Medulla oblongata (tissue), 1 donor: ENCODE measurements at regions not wholly inside any gene's neighbourhood (a gene's known extent, or its start where the extent isn't known, plus 50 kb on each side); places are given as distances from the start of the nearest gene placed in this dataset.

ENCODE experiments used
- DNase-seq: peaks from one replicate; pipeline ENCODE4 v3.0.0-alpha.2; 2015; ENCODE audit errors: extremely low spot score

- peak; percentile 23 for DNase-seq
Observed at GRCh38 chr17:72053449-72053848, 67.4 kb upstream of the SOX9 start.

GRCh38 chr17:72056155-72056554, 64.7 kb upstream of the SOX9 start:
- no peak for DNase-seq

- DNase-seq = no peak
Observed at GRCh38 chr17:72056727-72057290, 64.0 kb upstream of the SOX9 start.

- no peak for DNase-seq
Observed at GRCh38 chr17:72060084-72060483, 60.7 kb upstream of the SOX9 start.

- no peak for DNase-seq
Observed at GRCh38 chr17:72063262-72063661, 57.6 kb upstream of the SOX9 start.

- DNase-seq = no peak
Observed at GRCh38 chr17:72063756-72064450, 56.9 kb upstream of the SOX9 start.

GRCh38 chr17:72064606-72065193, 56.1 kb upstream of the SOX9 start:
- DNase-seq = no peak

GRCh38 chr17:72065556-72065955, 55.3 kb upstream of the SOX9 start:
- no peak for DNase-seq

GRCh38 chr17:72068643-72069042, 52.2 kb upstream of the SOX9 start:
- DNase-seq = no peak

- DNase-seq = no peak
Observed at GRCh38 chr17:72069586-72070202, 51.1 kb upstream of the SOX9 start.
